ENCODE measurements at regions not wholly inside any gene's neighbourhood (a gene's known extent, or its start where the extent isn't known, plus 50 kb on each side); places are given as distances from the start of the nearest gene placed in this dataset.
"Not testable (repeated sequence)": the region's sequence is repeated elsewhere in the genome, so short reads cannot be mapped to it uniquely, and the experiment has no call there.

DNA sequence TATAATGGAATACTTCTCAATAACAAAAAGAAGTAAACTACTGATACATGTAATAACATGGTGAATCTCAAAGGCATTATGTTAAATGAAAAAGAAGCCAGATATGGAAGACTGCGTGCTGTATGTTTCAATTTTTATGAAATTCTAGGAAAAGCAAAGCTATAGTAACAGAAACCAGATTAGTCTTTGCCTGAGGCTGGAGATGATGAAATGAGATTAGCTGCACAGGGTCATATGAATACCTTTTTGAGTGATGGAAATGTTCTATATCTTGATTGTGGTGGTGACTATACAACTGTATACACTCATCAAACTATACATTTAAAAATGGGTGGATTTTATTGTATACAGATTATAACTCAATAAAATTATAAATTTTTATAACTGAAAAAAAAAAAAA is 113.5 kb downstream of the TMEM30B start:
- DNase-seq (ENCODE audit: low read depth) = no peak

DNA sequence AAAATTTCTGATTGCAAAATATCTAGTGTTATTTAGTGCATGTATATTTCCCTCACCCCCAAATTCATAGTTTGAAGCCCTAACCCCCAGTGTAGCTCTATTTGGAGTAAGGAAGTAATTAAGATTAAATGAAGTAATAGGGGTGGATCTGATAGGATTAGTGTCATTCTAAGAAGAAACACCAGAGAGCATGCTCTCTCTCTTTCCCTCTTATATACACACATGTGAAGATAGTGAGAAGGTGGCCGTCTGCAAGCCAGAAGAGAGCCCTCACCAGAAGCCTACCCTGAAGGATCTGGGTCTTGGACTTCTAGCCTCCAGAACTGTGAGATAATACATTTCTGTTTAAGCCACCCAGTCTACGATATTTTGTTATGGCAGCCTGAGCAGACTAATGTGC is 120.3 kb downstream of the TMEM30B start:
- no peak for DNase-seq (ENCODE audit: low read depth)

- no peak for DNase-seq (ENCODE audit: low read depth)
These were observed 126.5 kb downstream of the TMEM30B start for GRCh38 chr14:61154641-61155040.

DNA sequence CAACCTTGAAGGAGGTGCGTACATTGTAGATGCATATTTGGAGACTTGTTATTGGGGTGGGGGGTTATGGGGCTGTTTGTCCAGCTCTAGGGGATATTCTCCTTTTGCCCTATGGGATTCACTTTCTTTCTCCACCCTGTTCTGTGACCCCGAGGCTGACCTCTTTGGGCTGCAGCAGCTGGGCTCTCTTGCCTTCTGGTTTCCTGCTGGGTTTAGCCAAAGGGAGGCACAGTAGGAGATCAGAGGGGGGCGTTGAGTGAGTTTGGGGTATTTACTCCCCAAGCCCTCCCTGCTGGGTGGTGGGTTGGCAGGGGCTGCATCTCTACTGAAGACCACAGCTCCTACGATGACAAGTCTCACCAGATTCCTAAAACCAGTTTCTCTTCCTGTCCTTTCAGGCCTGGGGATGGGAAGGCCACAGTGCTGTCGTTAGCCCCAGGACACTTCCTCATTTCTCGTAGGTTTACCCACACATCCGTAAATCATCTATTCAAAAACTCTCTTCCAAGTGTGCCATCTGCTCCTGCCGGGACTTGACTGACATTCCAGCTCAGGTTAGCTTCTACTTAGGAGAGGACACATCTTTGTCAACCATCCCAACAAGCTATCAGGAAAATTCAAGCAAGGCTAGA is 127.1 kb downstream of the TMEM30B start:
- no peak for DNase-seq (ENCODE audit: low read depth)

DNA sequence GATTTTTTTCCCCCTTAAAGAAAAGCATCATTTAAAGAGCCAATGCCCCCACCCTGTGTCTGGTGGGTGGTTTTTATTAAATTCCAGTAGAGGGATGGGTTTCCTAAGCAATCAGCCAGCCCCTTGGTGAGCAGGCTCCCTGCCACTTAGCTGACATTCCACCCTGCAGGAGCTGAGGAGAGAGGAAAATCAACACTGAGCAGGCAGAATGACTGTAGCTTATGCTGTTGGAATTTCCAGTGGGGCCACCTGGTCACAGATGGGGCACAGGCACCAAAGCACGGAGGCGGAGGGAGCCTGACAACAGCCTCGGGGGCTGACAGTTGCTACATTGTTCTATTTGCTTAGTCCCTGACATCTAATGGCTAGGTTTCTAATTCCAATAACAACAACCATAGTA is 127.7 kb downstream of the TMEM30B start:
- DNase-seq (ENCODE audit: low read depth) = no peak

DNA sequence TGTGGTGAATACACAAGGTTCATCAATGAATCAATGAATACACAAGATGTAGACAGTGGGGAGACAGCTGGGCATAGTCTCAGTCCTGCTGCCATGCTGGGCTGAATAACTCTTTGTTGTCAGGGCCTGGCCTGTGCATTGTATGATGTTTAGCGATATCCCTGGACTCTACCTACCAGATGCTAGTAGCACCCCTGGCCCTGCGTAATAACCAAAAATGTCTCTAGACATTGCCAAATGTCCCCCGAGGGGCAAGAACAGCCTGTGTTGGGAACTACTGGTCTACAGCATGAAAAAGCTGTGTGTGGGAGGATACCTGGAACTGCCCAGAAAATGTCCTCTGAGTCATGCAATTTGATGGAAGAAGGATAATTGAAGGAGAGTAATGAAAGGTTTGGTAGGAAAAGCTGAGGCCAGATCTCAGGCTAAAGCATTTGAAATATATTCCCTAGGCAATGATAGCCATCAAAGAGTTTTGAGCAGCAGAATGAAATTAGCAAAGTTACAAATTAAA is 128.2 kb downstream of the TMEM30B start:
- DNase-seq (ENCODE audit: low read depth) = no peak

DNA sequence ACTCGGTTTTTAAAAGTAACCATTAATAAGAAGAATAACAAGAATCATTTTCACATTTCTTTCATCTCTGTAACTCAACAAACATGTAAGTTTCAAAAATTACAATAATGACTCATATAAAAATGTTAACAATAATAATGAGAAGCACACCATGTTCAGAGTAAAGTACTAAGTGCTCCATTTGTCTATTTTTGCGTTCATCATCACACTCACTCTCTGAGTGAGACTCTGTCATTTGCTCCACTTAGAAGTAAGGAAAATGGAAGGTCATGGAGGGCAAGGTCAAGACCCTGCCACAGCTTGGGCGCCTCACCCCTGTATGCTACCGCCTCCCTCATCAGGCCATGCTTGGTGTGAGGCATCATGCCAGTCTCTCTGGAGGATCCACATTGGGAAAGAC is 129.9 kb downstream of the TMEM30B start:
- DNase-seq (ENCODE audit: low read depth) = no peak

GRCh38 chr14:61150851-61151250 is 130.3 kb downstream of the TMEM30B start:
- DNase-seq (ENCODE audit: low read depth) = no peak

GRCh38 chr14:61149896-61150295 is 131.2 kb downstream of the TMEM30B start:
- DNase-seq (ENCODE audit: low read depth) = no peak

DNA sequence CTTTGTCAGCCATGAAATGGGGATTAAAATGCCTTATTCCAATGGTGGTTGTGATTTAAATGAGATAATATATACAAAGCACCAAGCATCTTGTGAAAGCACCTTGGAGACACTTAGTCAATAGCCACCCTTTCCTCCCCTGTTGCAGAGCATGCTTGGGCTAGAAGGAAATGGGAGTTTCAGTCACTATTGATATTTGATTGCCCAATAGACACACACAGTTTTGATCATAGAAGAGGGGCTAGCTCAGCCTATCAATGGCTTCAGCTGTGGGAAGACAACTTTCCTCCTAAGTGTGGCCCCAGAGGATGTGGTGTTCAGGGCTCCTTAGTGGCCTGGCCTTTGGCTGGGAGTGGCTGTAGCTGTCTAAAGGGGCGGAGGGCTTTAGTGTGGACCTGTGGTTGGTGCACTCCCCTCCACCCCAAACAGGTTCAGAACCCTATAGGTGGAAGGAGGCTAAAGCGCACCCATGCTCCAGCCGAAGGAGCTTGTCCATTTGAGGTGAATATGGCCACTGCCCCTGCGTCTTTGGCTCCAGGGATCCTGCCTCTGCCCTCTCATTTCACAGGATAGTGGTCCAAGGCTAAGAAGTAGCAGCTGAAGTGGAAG is 132.3 kb downstream of the TMEM30B start:
- no peak for DNase-seq (ENCODE audit: low read depth)

DNA sequence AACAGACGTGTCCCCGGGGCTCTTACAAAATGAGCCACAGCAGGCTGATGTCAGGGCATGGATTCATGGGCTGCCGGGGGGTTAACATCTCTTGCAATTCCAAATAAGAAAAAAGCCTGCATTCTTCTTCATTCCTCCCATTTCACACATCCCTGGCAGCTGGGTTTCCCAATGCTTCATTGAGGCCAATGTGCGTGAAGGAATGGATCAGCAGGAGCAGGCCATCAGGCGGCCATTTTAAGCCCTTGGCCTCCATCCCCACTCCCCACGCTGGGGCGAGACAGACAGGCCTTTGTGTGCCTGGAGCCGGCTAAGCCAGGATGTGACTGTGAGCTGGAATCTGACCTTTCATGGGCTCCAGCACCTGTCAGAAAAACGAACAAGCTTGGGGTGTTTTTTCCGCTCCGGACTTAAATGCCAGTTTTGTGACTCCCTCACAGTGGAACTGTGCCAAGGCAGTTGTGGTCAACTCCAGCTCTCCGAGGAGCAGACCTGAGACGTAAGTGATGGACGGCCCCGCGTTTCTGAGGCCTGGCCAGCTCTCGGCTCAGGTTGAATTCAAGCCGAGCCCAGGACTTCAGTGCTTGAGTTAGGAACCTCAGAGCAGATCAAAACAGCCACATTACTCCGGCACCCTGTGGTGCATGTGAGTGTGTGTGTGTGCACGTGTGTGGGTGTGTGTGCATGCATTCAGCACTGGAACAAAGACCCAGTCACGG is 133.1 kb downstream of the TMEM30B start:
- DNase-seq (ENCODE audit: low read depth) = no peak

DNA sequence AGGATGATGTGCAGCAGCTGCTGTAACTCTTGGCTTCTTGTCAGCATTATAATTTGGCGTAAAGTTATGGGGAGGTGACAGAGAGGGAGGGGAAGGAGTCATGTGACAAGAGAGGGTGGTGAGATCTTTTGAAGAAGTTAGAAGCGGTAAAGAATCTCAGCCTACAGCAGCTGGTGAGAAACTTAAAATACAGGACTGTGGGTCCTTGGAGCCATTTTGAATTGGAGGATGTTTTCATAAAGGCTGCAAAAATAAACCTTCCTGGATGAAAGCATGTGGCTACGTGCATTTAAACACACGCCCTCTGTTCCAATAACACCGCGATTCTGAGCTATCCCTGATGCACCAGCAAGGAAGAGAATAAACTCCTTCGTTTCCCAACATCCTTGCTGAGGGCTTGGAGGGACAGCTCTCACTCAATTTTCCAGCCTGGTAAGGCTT is 133.7 kb downstream of the TMEM30B start:
- DNase-seq (ENCODE audit: low read depth) = no peak

- no peak for DNase-seq (ENCODE audit: low read depth)
These were observed 134.2 kb downstream of the TMEM30B start for GRCh38 chr14:61146899-61147298.

- DNase-seq (ENCODE audit: low read depth) = no peak
These were observed 135.1 kb downstream of the TMEM30B start for GRCh38 chr14:61145903-61146481.

- DNase-seq (ENCODE audit: low read depth) = peak; percentile 94
These were observed 135.9 kb downstream of the TMEM30B start for GRCh38 chr14:61145034-61145902.

GRCh38 chr14:61144117-61145033 is 136.8 kb downstream of the TMEM30B start:
- not testable (repeated sequence) for DNase-seq (ENCODE audit: low read depth)

GRCh38 chr14:61140872-61141271 is 140.3 kb downstream of the TMEM30B start:
- DNase-seq (ENCODE audit: low read depth) = no peak

- no peak for DNase-seq (ENCODE audit: low read depth)
These were observed 140.9 kb downstream of the TMEM30B start for GRCh38 chr14:61140271-61140670.

- DNase-seq (ENCODE audit: low read depth) = no peak
These were observed 142.0 kb downstream of the TMEM30B start for GRCh38 chr14:61139006-61139599.

GRCh38 chr14:61132894-61133293 is 148.2 kb downstream of the TMEM30B start:
- DNase-seq (ENCODE audit: low read depth) = no peak
